Osteocyte (in vitro differentiated cells): ENCODE measurements at regions not wholly inside any gene's neighbourhood (a gene's known extent, or its start where the extent isn't known, plus 50 kb on each side); places are given as distances from the start of the nearest gene placed in this dataset.

ENCODE experiments used
- DNase-seq: peaks from one replicate; pipeline ENCODE4 v3.0.0; 2021; ENCODE audit warnings: mixed read lengths; ENCODE audit not compliant: unreplicated experiment; ENCODE audit errors: extremely low spot score
- H3K27ac Mint-ChIP-seq: one replicate; pipeline ENCODE4 v1.8.0; 2021; ENCODE audit warnings: mild to moderate bottlenecking, mixed read lengths; ENCODE audit not compliant: unreplicated experiment
- H3K27me3 Mint-ChIP-seq: one replicate; pipeline ENCODE4 v1.8.0; 2021; ENCODE audit warnings: mixed read lengths; ENCODE audit not compliant: unreplicated experiment
- H3K36me3 Mint-ChIP-seq: one replicate; pipeline ENCODE4 v1.8.0; 2021; ENCODE audit warnings: mixed read lengths; ENCODE audit not compliant: unreplicated experiment
- H3K4me1 Mint-ChIP-seq: one replicate; pipeline ENCODE4 v1.8.0; 2021; ENCODE audit warnings: mixed read lengths; ENCODE audit not compliant: unreplicated experiment
- H3K4me3 Mint-ChIP-seq: one replicate; pipeline ENCODE4 v1.8.0; 2021; ENCODE audit warnings: mild to moderate bottlenecking, moderate library complexity, mixed read lengths; ENCODE audit not compliant: unreplicated experiment
- H3K9me3 Mint-ChIP-seq: one replicate; pipeline ENCODE4 v1.8.0; 2021; ENCODE audit warnings: mixed read lengths; ENCODE audit not compliant: unreplicated experiment
- CTCF ChIP-seq: fragments of 200-600 bp; sonication (generic); IDR thresholded peaks from 2 replicates; pipeline ENCODE4 v1.5.0; 2021; ENCODE audit warnings: antibody characterized with exemption, mild to moderate bottlenecking, moderate library complexity

- H3K36me3 Mint-ChIP-seq, result no peaks in the 10 kb centered on the region
- H3K4me3 Mint-ChIP-seq, result no peak overlapping the region
- no peaks in the 10 kb centered on the region for H3K27me3 Mint-ChIP-seq
- H3K9me3 Mint-ChIP-seq, result peaks cover 3% of the 10 kb centered on the region
- H3K4me1 Mint-ChIP-seq, result peaks cover 23% of the 10 kb centered on the region
- no peak for TF ChIP-seq CTCF
- no peak overlapping the region for H3K27ac Mint-ChIP-seq
- no peak for DNase-seq
These were observed 200.6 kb downstream of the ZFP36L2 start for GRCh38 chr2:43025709-43026295.

- peak; percentile 78 for TF ChIP-seq CTCF
- H3K4me3 Mint-ChIP-seq, result no peak overlapping the region
- no peak overlapping the region for H3K27ac Mint-ChIP-seq
- H3K27me3 Mint-ChIP-seq, result no peaks in the 10 kb centered on the region
- H3K9me3 Mint-ChIP-seq, result peaks cover 3% of the 10 kb centered on the region
- DNase-seq, result no peak
- H3K36me3 Mint-ChIP-seq, result no peaks in the 10 kb centered on the region
- H3K4me1 Mint-ChIP-seq, result peaks cover 23% of the 10 kb centered on the region
These were observed 201.8 kb downstream of the ZFP36L2 start for GRCh38 chr2:43024515-43025011.

GRCh38 chr2:43023791-43024514, 202.5 kb downstream of the ZFP36L2 start:
- no peak for DNase-seq
- no peak for TF ChIP-seq CTCF
- no peaks in the 10 kb centered on the region for H3K36me3 Mint-ChIP-seq
- H3K4me1 Mint-ChIP-seq, result peaks cover 23% of the 10 kb centered on the region
- H3K4me3 Mint-ChIP-seq, result no peak overlapping the region
- no peaks in the 10 kb centered on the region for H3K27me3 Mint-ChIP-seq
- no peak overlapping the region for H3K27ac Mint-ChIP-seq
- peaks cover 3% of the 10 kb centered on the region for H3K9me3 Mint-ChIP-seq

- peaks cover 3% of the 10 kb centered on the region for H3K9me3 Mint-ChIP-seq
- H3K4me1 Mint-ChIP-seq, result peaks cover 23% of the 10 kb centered on the region
- no peak for TF ChIP-seq CTCF
- no peaks in the 10 kb centered on the region for H3K27me3 Mint-ChIP-seq
- no peak overlapping the region for H3K27ac Mint-ChIP-seq
- DNase-seq, result no peak
- H3K4me3 Mint-ChIP-seq, result no peak overlapping the region
- H3K36me3 Mint-ChIP-seq, result no peaks in the 10 kb centered on the region
These were observed 203.5 kb downstream of the ZFP36L2 start for GRCh38 chr2:43022896-43023295.

GRCh38 chr2:43021791-43022509, 204.5 kb downstream of the ZFP36L2 start:
- DNase-seq, result no peak
- H3K9me3 Mint-ChIP-seq, result peaks cover 3% of the 10 kb centered on the region
- no peak overlapping the region for H3K27ac Mint-ChIP-seq
- H3K36me3 Mint-ChIP-seq, result no peaks in the 10 kb centered on the region
- H3K4me1 Mint-ChIP-seq, result peaks cover 15% of the 10 kb centered on the region
- no peaks in the 10 kb centered on the region for H3K27me3 Mint-ChIP-seq
- peak; percentile 21 for TF ChIP-seq CTCF
- H3K4me3 Mint-ChIP-seq, result no peak overlapping the region
